HFFc6 (cell line): ENCODE measurements at regions not wholly inside any gene's neighbourhood (a gene's known extent, or its start where the extent isn't known, plus 50 kb on each side); places are given as distances from the start of the nearest gene placed in this dataset.
A peak's percentile ranks its signal among the peaks of the same experiment; 100 is the strongest.

Source experiments
- DNase-seq: peaks from one replicate; pipeline ENCODE4 v3.0.0-alpha.2; 2018
- H3K27ac Mint-ChIP-seq: 2 replicates; pipeline ENCODE4 v1.8.0; 2020; ENCODE audit warnings: mild to moderate bottlenecking, mixed read lengths
- H3K27me3 Mint-ChIP-seq: 2 replicates; pipeline ENCODE4 v1.8.0; 2021; ENCODE audit warnings: mild to moderate bottlenecking, moderate library complexity, mixed read lengths; ENCODE audit not compliant: insufficient read depth
- H3K36me3 Mint-ChIP-seq: 2 replicates; pipeline ENCODE4 v1.8.0; 2021; ENCODE audit warnings: low read depth, mixed read lengths
- H3K4me1 Mint-ChIP-seq: 2 replicates; pipeline ENCODE4 v1.8.0; 2020; ENCODE audit warnings: low read depth, mixed read lengths
- H3K4me3 Mint-ChIP-seq: 2 replicates; pipeline ENCODE4 v1.8.0; 2020; ENCODE audit warnings: mild to moderate bottlenecking, moderate library complexity, mixed read lengths
- H3K9me3 Mint-ChIP-seq: 2 replicates; pipeline ENCODE4 v1.8.0; 2020; ENCODE audit warnings: mild to moderate bottlenecking, mixed read lengths
- TF ChIP-seq, protein P1 (sequence below): fragments of 200-600 bp; sonication (generic); IDR thresholded peaks from 2 replicates; pipeline ENCODE4 v1.5.0; 2021; ENCODE audit warnings: antibody characterized with exemption, mild to moderate bottlenecking

DNA sequence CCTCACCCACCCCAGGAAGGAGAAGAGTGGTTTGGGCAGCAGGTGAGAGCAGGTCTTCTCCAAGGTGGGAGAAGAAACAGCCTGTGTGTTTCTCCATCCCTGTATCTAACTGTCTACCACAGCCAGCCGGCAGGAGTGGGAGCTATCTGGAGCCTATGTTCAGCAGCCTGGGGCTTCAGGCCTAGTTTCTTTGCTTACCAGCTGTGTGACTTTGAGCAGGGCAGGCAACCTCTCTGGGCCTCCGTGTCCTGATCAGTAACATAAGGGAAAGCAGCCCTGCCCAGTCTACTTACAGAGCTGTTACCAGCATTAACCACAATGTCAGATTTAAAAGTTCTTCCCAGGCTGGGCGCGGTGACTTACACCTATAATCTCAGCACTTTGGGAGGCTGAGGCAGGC lies 450.7 kb upstream of the ZMIZ1 start:
- Mint-ChIP-seq H3K36me3 (no peaks in the 10 kb centered on the region), H3K9me3 (no peaks in the 10 kb centered on the region), H3K27me3 (peaks cover 35% of the 10 kb centered on the region), H3K4me3 (no peak overlapping the region), H3K27ac (no peak overlapping the region), H3K4me1 (peaks cover 1% of the 10 kb centered on the region)
- TF ChIP-seq, protein P1, sequence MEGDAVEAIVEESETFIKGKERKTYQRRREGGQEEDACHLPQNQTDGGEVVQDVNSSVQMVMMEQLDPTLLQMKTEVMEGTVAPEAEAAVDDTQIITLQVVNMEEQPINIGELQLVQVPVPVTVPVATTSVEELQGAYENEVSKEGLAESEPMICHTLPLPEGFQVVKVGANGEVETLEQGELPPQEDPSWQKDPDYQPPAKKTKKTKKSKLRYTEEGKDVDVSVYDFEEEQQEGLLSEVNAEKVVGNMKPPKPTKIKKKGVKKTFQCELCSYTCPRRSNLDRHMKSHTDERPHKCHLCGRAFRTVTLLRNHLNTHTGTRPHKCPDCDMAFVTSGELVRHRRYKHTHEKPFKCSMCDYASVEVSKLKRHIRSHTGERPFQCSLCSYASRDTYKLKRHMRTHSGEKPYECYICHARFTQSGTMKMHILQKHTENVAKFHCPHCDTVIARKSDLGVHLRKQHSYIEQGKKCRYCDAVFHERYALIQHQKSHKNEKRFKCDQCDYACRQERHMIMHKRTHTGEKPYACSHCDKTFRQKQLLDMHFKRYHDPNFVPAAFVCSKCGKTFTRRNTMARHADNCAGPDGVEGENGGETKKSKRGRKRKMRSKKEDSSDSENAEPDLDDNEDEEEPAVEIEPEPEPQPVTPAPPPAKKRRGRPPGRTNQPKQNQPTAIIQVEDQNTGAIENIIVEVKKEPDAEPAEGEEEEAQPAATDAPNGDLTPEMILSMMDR, result no peak
- DNase-seq, result no peak

DNA sequence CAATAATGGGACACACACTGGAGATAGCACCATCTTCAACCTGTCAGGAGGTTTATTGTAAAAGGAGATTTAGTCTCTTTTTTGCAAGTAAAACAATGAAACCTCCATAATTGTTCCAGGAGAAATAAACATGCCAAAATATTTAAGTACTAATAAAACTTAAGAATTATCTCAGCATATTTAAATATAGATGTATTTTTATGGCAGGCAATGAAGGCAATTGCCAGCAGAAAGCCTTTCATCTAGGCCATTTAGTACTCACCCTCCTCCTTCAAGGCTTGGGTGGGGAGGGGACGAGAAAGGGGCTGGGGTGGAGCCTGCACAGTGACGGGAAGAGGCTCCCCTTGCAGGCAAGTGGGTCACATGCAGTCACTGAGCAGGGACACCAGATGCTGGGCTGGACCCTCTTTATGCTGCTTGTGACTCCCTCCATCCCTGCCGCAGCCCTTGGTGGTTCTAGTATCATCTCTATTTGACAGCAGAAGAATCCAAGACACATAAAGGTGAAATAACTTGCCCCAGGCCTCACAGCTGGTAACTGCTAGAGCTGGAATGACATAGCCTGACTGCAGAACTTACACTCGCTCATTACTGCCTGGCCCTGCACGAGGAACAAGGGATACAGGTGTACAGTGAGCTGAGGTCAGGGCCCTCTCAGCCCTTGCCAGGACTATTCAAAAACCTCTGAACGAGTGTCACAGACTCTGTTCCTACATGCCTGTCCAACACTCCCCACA lies 449.5 kb upstream of the ZMIZ1 start:
- Mint-ChIP-seq H3K27me3 (peaks cover 27% of the 10 kb centered on the region), H3K36me3 (no peaks in the 10 kb centered on the region), H3K27ac (no peak overlapping the region), H3K4me3 (no peak overlapping the region), H3K9me3 (no peaks in the 10 kb centered on the region), H3K4me1 (peaks cover 13% of the 10 kb centered on the region)
- no peak for DNase-seq
- TF ChIP-seq, protein P1, result no peak

DNA sequence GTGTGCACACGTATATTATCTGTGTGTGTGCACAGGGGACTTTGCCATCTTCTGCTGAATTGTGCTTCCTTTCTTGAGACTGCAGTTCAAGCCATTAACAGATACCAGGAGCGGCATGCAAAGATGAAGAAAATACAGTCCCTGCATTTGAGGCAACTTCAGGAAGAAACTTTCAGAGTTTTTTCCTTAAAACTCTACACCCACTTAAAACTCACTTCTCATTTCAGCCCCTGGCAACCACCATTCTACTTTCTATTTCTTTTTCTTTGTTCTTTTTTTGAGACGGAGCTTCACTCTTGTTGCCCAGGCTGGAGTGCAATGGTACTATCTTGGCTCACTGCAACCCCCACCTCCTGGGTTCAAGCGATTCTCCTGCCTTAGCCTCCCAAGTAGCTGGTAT lies 448.9 kb upstream of the ZMIZ1 start:
- no peak for DNase-seq
- no peak overlapping the region for H3K27ac Mint-ChIP-seq
- H3K36me3 Mint-ChIP-seq, result no peaks in the 10 kb centered on the region
- H3K4me1 Mint-ChIP-seq, result peaks cover 17% of the 10 kb centered on the region
- no peaks in the 10 kb centered on the region for H3K9me3 Mint-ChIP-seq
- H3K27me3 Mint-ChIP-seq, result peaks cover 21% of the 10 kb centered on the region
- TF ChIP-seq, protein P1, result no peak
- H3K4me3 Mint-ChIP-seq, result no peak overlapping the region

DNA sequence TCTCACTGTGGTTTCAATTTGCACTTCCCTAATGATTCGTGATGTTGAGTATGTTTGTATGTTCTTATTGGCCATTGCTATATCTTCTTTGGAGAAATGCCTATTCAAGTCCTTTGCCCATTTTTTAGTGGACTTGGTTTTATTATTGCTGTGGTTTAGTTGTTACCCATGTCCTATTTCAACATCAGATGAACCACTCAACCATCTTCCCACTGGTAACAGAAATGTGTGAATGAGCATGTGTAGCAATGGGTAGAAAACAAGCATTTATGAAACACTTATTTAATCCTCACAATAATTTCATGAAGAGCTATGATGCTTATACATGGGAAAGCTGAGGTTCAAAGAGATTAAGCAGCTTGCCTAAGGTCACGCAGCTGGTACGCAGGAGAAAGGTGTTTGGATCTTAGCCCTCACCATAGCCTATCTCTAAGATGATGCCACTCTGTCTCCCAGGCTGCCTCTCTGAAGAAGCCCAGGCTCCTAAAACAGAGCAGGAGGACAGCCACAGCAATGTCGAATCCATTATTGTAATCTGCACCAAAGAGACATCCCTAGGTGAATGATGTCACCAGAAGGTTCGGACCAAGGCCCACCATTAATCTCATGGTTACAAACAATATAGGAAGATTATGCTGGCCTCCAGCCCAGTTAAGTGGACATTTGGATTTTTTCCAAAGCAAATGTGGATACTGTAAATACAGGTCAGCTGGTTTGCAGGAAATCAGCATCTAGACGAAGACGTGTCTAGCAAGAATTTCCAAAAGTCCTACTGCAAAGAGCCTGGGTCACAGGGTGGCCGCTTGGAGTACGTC lies 447.6 kb upstream of the ZMIZ1 start:
- H3K4me1 Mint-ChIP-seq, result peaks cover 17% of the 10 kb centered on the region
- no peak overlapping the region for H3K27ac Mint-ChIP-seq
- H3K4me3 Mint-ChIP-seq, result no peak overlapping the region
- no peaks in the 10 kb centered on the region for H3K36me3 Mint-ChIP-seq
- H3K27me3 Mint-ChIP-seq, result peaks cover 18% of the 10 kb centered on the region
- H3K9me3 Mint-ChIP-seq, result no peaks in the 10 kb centered on the region
- TF ChIP-seq, protein P1, result no peak
- DNase-seq, result no peak

GRCh38 chr10:78623578-78624215 lies 445.1 kb upstream of the ZMIZ1 start:
- peak; percentile 62 for DNase-seq
- Mint-ChIP-seq H3K9me3 (no peaks in the 10 kb centered on the region), H3K4me3 (no peak overlapping the region), H3K27ac (no peak overlapping the region), H3K36me3 (no peaks in the 10 kb centered on the region), H3K27me3 (peaks cover 24% of the 10 kb centered on the region), H3K4me1 (peaks cover 17% of the 10 kb centered on the region)
- TF ChIP-seq, protein P1, result no peak
